Lower leg skin (tissue), 3 donors: ENCODE measurements at regions not wholly inside any gene's neighbourhood (a gene's known extent, or its start where the extent isn't known, plus 50 kb on each side); places are given as distances from the start of the nearest gene placed in this dataset.

Source experiments
- CTCF ChIP-seq, 3 donors: fragments of 450-650 bp; IDR thresholded peaks; one replicate each; pipeline ENCODE4 v1.5.1; 2016; ENCODE audit warnings: antibody characterized with exemption in 3 of 3, mild to moderate bottlenecking in 3 of 3, moderate library complexity in 2 of 3
- POLR2A ChIP-seq, 2 donors: fragments of 450-650 bp; IDR thresholded peaks; one replicate each; pipeline ENCODE4 v1.6.1; 2016 to 2017; ENCODE audit warnings: antibody characterized with exemption in 2 of 2, mild to moderate bottlenecking in 1 of 2, moderate library complexity in 1 of 2

- no peak for TF ChIP-seq CTCF (IDR thresholded peaks at IDR 0.05)
- TF ChIP-seq POLR2A (IDR thresholded peaks at IDR 0.05) = no peak
These were observed 125.5 kb downstream of the IL20RB start for GRCh38 chr3:137083332-137083731.
